AG04450 (cell line): ENCODE measurements at regions not wholly inside any gene's neighbourhood (a gene's known extent, or its start where the extent isn't known, plus 50 kb on each side); places are given as distances from the start of the nearest gene placed in this dataset.

Experiments
- CTCF ChIA-PET: fragments of 300-600, 350-600 bp; formaldehyde crosslinking; extraction: SDS; loops from one replicate; lab custom pipeline; 2022; ENCODE audit warnings: antibody characterized with exemption, inconsistent platforms; lab: Charles Lee
- POLR2A ChIA-PET: fragments of 350-600 bp; formaldehyde crosslinking; extraction: SDS; loops from one replicate; lab custom pipeline; 2021; ENCODE audit warnings: antibody characterized with exemption, inconsistent platforms; lab: Yijun Ruan, JAX
- DNase-seq: peaks from one replicate; pipeline ENCODE4 v3.0.0-alpha.2; 2011; ENCODE audit warnings: low read depth, low spot score
- H3K27ac ChIP-seq: one replicate; pipeline ENCODE4 v1.5.1; 2012; ENCODE audit warnings: low read depth, low read length, control low read depth
- H3K27me3 ChIP-seq: one replicate; pipeline ENCODE4 v1.6.0; 2012; ENCODE audit warnings: low read length; ENCODE audit not compliant: control insufficient read depth, insufficient read depth
- H3K4me3 ChIP-seq: 2 replicates; pipeline ENCODE4 v1.5.1; 2011; ENCODE audit warnings: mild to moderate bottlenecking, low read depth, low read length, control low read depth
- H3K9me3 ChIP-seq: 2 replicates; pipeline ENCODE4 v1.5.1; 2012; ENCODE audit warnings: low read length; ENCODE audit not compliant: control insufficient read depth, insufficient read depth
- CTCF ChIP-seq: IDR thresholded peaks from 2 replicates; pipeline ENCODE4 v1.5.1; 2011; ENCODE audit warnings: low read depth, low read length, control low read depth, inconsistent platforms

- peak overlapping the region; percentile 57 for H3K27ac ChIP-seq
- H3K4me3 ChIP-seq, result no peak overlapping the region
- CTCF ChIA-PET, result interaction anchor here (0.6 to 2.6 kb wide), 9 partner anchors 8 to 259 kb away, joined by 3 to 10 read pairs (median 3); no protein-coding TSS in a partner anchor
- peak; percentile 36 for DNase-seq
- POLR2A ChIA-PET, result interaction anchor here (0.7 kb wide), 2 partner anchors 178 to 243 kb away, joined by 3 read pairs; partner anchors contain the start of gene SERTAD2
- peaks cover 3% of the 10 kb centered on the region; the same call in 1 of the 2 replicates for H3K9me3 ChIP-seq
- peak; percentile 75 for TF ChIP-seq CTCF
- H3K27me3 ChIP-seq, result no peaks in the 10 kb centered on the region
Observed at GRCh38 chr2:64831134-64831976, 157.8 kb upstream of the SLC1A4 start.

- Histone ChIP-seq H3K9me3 (peaks cover 3% of the 10 kb centered on the region; the same call in 1 of the 2 replicates), H3K27me3 (no peaks in the 10 kb centered on the region), H3K27ac (peak overlapping the region; percentile 57), H3K4me3 (no peak overlapping the region)
- ChIA-PET POLR2A (no interaction called here), CTCF (interaction anchor here (0.6 to 2.6 kb wide), 8 partner anchors 8 to 260 kb away, joined by 3 to 10 read pairs (median 4); no protein-coding TSS in a partner anchor)
- no peak for TF ChIP-seq CTCF
- DNase-seq, result no peak
Observed at GRCh38 chr2:64831977-64832328, 157.2 kb upstream of the SLC1A4 start.

GRCh38 chr2:64832936-64833335 lies 156.3 kb upstream of the SLC1A4 start:
- POLR2A ChIA-PET, result no interaction called here

GRCh38 chr2:64836566-64836965 lies 152.6 kb upstream of the SLC1A4 start:
- TF ChIP-seq CTCF, result no peak
- DNase-seq, result no peak
- no peak overlapping the region for H3K27ac ChIP-seq
- ChIA-PET CTCF (interaction anchor here (0.6 kb wide), 1 partner anchor 190 kb away, joined by 3 read pairs; no protein-coding TSS in a partner anchor), POLR2A (interaction anchor here (1.1 kb wide), 1 partner anchor 22 kb away, joined by 3 read pairs; no protein-coding TSS in a partner anchor)
- H3K9me3 ChIP-seq, result no peaks in the 10 kb centered on the region
- no peaks in the 10 kb centered on the region for H3K27me3 ChIP-seq
- H3K4me3 ChIP-seq, result no peak overlapping the region

More at GRCh38 chr2:64832936-64833335, 156.3 kb upstream of the SLC1A4 start:
- DNase-seq, result no peak
- no peak for TF ChIP-seq CTCF
- Histone ChIP-seq H3K4me3 (no peak overlapping the region), H3K9me3 (peaks cover 3% of the 10 kb centered on the region; the same call in 1 of the 2 replicates), H3K27ac (no peak overlapping the region), H3K27me3 (no peaks in the 10 kb centered on the region)
- CTCF ChIA-PET, result interaction anchor here (0.5 kb wide), 1 partner anchor 31 kb away, joined by 3 read pairs; no protein-coding TSS in a partner anchor
